Mucosa of rectum (tissue), 2 donors: ENCODE measurements at regions not wholly inside any gene's neighbourhood (a gene's known extent, or its start where the extent isn't known, plus 50 kb on each side); places are given as distances from the start of the nearest gene placed in this dataset.

Source experiments
- H3K27ac ChIP-seq, 2 donors: one replicate each; pipeline ENCODE4 v1.7.0; 2013; ENCODE audit warnings: inconsistent platforms in 2 of 2, low read depth in 2 of 2, low read length in 2 of 2
- H3K27me3 ChIP-seq, 2 donors: one replicate each; pipeline ENCODE4 v1.7.0; 2013; ENCODE audit warnings: low read length in 2 of 2; ENCODE audit not compliant: control insufficient read depth in 2 of 2, insufficient read depth in 2 of 2
- H3K36me3 ChIP-seq, 2 donors: one replicate each; pipeline ENCODE4 v1.7.0; 2013; ENCODE audit warnings: low read length in 2 of 2; ENCODE audit not compliant: control insufficient read depth in 2 of 2, insufficient read depth in 2 of 2
- H3K4me1 ChIP-seq, 2 donors: one replicate each; pipeline ENCODE4 v1.7.0; 2013; ENCODE audit warnings: low read length in 2 of 2, mild to moderate bottlenecking in 1 of 2; ENCODE audit not compliant: control insufficient read depth in 2 of 2, insufficient read depth in 2 of 2
- H3K4me3 ChIP-seq, 2 donors: one replicate each; pipeline ENCODE4 v1.7.0; 2013; ENCODE audit warnings: low read length in 2 of 2
- H3K9ac ChIP-seq, 2 donors: one replicate each; pipeline ENCODE4 v1.7.0; 2013; ENCODE audit warnings: low read length in 2 of 2, low read depth in 1 of 2, mild to moderate bottlenecking in 1 of 2
- H3K9me3 ChIP-seq, 2 donors: one replicate each; pipeline ENCODE4 v1.7.0; 2013; ENCODE audit warnings: low read length in 2 of 2; ENCODE audit not compliant: control insufficient read depth in 2 of 2
- donor health status: healthy.
- donor health status: Normal muscosa, but diverticular disease.

DNA sequence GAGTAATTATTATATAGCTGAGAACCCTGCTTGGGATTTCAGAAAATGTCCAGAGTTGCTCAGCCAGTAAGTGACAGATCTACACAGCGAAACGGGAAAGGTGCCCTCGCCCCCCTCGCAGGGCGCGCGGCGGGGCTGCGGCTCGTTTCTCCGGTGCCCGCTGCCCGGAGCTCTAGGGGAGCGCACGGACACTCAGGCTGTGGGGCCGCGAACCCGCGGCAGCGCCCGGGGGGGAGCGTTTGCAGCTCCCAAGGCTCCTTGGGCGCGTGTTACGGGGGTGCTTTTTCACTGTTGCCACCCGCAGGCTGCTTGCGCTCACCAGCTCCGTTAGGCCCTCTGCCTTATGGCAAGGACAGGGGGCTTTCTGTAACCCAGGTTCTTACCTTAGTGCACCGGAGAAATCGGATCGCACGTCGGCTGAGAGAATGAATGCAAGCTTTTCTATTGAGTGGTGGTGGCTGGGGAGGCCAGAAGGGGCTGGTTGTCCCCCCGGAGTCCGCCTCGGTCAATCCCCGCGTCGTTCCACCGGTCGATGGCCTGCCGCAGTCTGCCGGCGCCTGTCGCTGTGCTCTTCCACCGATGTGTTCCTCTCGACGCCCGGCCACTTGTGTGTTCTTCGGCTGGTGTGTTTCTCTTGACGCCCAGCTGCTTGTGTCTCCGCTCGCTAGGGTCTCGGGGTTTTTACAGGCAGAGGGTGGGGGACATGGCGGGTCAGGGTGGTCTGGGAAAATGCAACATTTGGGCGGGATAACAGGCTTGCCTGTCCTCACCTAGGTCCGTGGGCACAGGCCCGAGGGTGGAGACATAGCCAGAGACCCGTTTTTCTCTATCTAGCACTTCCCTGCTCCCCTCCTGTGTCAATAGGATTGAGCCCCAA is 758.8 kb upstream of the DDX18 start:
- H3K27me3 ChIP-seq = no peaks in the 10 kb centered on the region
- H3K4me3 ChIP-seq = no peak overlapping the region
- no peaks in the 10 kb centered on the region for H3K9me3 ChIP-seq
- H3K4me1 ChIP-seq = no peaks in the 10 kb centered on the region
- no peak overlapping the region for H3K9ac ChIP-seq
- no peak overlapping the region for H3K27ac ChIP-seq
- no peaks in the 10 kb centered on the region for H3K36me3 ChIP-seq

DNA sequence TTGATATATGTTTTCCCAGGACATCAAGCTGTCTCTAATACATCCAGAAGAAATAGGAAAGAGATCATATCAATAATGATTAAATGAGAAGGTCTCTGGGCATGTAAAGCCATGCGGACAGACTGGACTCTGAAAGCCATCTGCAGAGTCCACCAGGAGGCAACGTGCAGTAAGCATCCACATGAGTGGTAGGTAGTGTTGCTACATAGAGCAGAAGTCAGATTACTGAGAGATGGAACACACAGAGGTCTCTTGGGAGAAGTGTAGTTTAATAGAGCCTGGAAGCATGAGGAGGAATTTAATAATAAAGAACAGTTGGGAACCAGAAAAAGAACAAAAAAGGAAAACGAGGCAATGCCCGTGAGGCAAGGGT is 758.1 kb upstream of the DDX18 start:
- Histone ChIP-seq H3K27ac (no peak overlapping the region), H3K27me3 (no peaks in the 10 kb centered on the region), H3K9me3 (no peaks in the 10 kb centered on the region), H3K4me1 (no peaks in the 10 kb centered on the region), H3K36me3 (no peaks in the 10 kb centered on the region), H3K9ac (no peak overlapping the region), H3K4me3 (no peak overlapping the region)

GRCh38 chr2:117057016-117057415 is 757.5 kb upstream of the DDX18 start:
- no peak overlapping the region for H3K9ac ChIP-seq
- no peaks in the 10 kb centered on the region for H3K9me3 ChIP-seq
- no peaks in the 10 kb centered on the region for H3K27me3 ChIP-seq
- no peak overlapping the region for H3K27ac ChIP-seq
- no peaks in the 10 kb centered on the region for H3K36me3 ChIP-seq
- peak overlapping the region in 1 of 2 donors; percentile 4 for H3K4me3 ChIP-seq
- no peaks in the 10 kb centered on the region for H3K4me1 ChIP-seq

DNA sequence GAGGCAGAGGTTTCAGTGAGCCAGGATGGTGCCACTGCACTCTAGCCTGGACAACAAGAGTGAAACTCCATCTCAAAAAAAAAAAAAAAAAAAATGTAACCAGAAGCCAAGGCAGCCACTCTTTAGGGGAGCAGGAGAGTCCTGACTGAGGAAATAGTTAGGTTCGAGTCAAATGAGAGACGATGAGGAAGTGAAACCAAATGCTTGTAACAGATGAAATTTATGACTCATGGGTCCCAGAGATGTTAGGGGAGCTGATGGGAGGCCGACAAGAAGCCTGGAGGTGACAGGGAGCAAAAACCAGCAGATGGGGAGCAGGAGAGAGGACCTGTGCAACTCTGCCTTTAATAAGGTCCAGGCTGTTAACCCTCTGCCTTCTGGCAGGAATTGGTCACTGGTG is 756.1 kb upstream of the DDX18 start:
- no peak overlapping the region for H3K4me3 ChIP-seq
- H3K27me3 ChIP-seq = no peaks in the 10 kb centered on the region
- H3K4me1 ChIP-seq = no peaks in the 10 kb centered on the region
- H3K9me3 ChIP-seq = no peaks in the 10 kb centered on the region
- H3K9ac ChIP-seq = no peak overlapping the region
- no peak overlapping the region for H3K27ac ChIP-seq
- H3K36me3 ChIP-seq = no peaks in the 10 kb centered on the region

GRCh38 chr2:117064021-117064420 is 750.5 kb upstream of the DDX18 start:
- H3K9me3 ChIP-seq = no peaks in the 10 kb centered on the region
- H3K9ac ChIP-seq = no peak overlapping the region
- no peak overlapping the region for H3K27ac ChIP-seq
- no peak overlapping the region for H3K4me3 ChIP-seq
- H3K36me3 ChIP-seq = no peaks in the 10 kb centered on the region
- peaks cover 10 to 15% of the 10 kb centered on the region in 2 donors for H3K4me1 ChIP-seq
- H3K27me3 ChIP-seq = no peaks in the 10 kb centered on the region

- H3K4me1 ChIP-seq = peaks cover 12 to 18% of the 10 kb centered on the region in 2 donors
- H3K9ac ChIP-seq = no peak overlapping the region
- H3K36me3 ChIP-seq = no peaks in the 10 kb centered on the region
- peaks cover 0 to 2% of the 10 kb centered on the region in 2 donors for H3K9me3 ChIP-seq
- no peak overlapping the region for H3K4me3 ChIP-seq
- H3K27ac ChIP-seq = no peak overlapping the region
- H3K27me3 ChIP-seq = no peaks in the 10 kb centered on the region
Observed at GRCh38 chr2:117065912-117066311, 748.6 kb upstream of the DDX18 start.

DNA sequence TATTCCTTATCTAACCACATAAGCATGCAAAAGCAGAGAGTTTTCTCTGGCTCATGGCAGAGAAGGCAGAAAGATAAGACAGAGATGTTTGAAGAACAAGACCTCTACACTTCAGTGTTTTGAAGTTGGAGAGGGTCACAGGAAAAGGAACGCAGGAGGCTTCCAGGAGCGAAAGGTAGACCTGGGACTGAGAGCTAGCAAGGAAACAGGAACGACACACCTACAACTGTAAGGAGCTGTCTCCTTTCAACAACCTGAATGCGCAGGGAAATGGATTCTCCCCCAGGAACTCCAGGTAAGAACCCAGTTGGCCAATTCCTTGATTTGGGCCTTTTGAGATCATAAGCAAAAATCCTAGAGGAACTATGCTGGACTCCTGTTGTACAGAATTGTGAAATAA is 746.6 kb upstream of the DDX18 start:
- peak overlapping the region in 1 of 2 donors; percentile 16 for H3K4me3 ChIP-seq

GRCh38 chr2:117068371-117068770 is 746.1 kb upstream of the DDX18 start:
- Histone ChIP-seq H3K9ac (no peak overlapping the region), H3K27ac (peak overlapping the region; percentile 33 to 42), H3K36me3 (no peaks in the 10 kb centered on the region), H3K4me3 (peak overlapping the region in 1 of 2 donors; percentile 16), H3K9me3 (peaks cover 0 to 2% of the 10 kb centered on the region in 2 donors), H3K4me1 (peaks cover 12 to 18% of the 10 kb centered on the region in 2 donors), H3K27me3 (no peaks in the 10 kb centered on the region)

More for the DNA sequence above, 746.6 kb upstream of the DDX18 start:
- Histone ChIP-seq H3K27me3 (no peaks in the 10 kb centered on the region), H3K9me3 (peaks cover 0 to 2% of the 10 kb centered on the region in 2 donors), H3K4me1 (peaks cover 12 to 18% of the 10 kb centered on the region in 2 donors), H3K27ac (peak overlapping the region; percentile 33 to 42), H3K36me3 (no peaks in the 10 kb centered on the region), H3K9ac (no peak overlapping the region)

GRCh38 chr2:117071556-117072102 is 742.9 kb upstream of the DDX18 start:
- H3K4me1 ChIP-seq = peaks cover 12 to 18% of the 10 kb centered on the region in 2 donors
- H3K9me3 ChIP-seq = peaks cover 0 to 2% of the 10 kb centered on the region in 2 donors
- H3K27me3 ChIP-seq = no peaks in the 10 kb centered on the region
- no peak overlapping the region for H3K9ac ChIP-seq
- no peak overlapping the region for H3K27ac ChIP-seq
- no peaks in the 10 kb centered on the region for H3K36me3 ChIP-seq
- no peak overlapping the region for H3K4me3 ChIP-seq

GRCh38 chr2:117074756-117075155 is 739.7 kb upstream of the DDX18 start:
- Histone ChIP-seq H3K27me3 (no peaks in the 10 kb centered on the region), H3K27ac (no peak overlapping the region), H3K4me3 (no peak overlapping the region), H3K9ac (no peak overlapping the region), H3K36me3 (no peaks in the 10 kb centered on the region), H3K9me3 (peaks cover 0 to 2% of the 10 kb centered on the region in 2 donors), H3K4me1 (no peaks in the 10 kb centered on the region)
